ENCODE measurements at regions not wholly inside any gene's neighbourhood (a gene's known extent, or its start where the extent isn't known, plus 50 kb on each side); places are given as distances from the start of the nearest gene placed in this dataset.

DNA sequence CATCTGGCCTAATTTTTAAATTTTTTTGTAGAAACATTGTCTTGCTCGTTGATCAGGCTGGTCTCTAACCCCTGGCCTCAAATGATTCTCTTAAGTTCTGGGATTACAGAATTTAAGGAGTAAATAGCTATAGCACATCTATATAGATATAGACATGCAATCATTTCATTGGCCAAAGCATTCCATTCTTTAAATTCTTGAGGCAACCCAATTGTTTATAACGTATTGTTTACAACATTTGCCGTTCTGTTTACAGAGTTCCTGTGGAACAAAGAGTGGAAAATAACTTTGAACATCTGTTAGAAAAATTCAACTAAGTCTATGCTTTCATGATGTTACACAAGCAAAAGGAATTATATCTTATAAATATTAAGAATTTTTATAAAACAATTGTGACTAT is 205.2 kb upstream of the ROBO2 start:
- Histone ChIP-seq H3K79me2 (ENCODE audit: insufficient read depth, low read length) (no peaks in the 10 kb centered on the region), H3K9me3 (ENCODE audit: insufficient read depth, low read depth, low read length) (no peaks in the 10 kb centered on the region), H3K4me3 (ENCODE audit: low read length, poor library complexity, severe bottlenecking) (no peak overlapping the region), H3K9me2 (replicated peaks; ENCODE audit: low read depth, low read length) (no peaks in the 10 kb centered on the region), H3K4me1 (ENCODE audit: insufficient read depth, low read length, poor library complexity, severe bottlenecking) (no peaks in the 10 kb centered on the region), H3K4me2 (ENCODE audit: low read depth, low read length, poor library complexity, severe bottlenecking) (no peak overlapping the region), H3K9ac (ENCODE audit: low read depth, low read length, poor library complexity, severe bottlenecking) (no peak overlapping the region), H3K27me3 (ENCODE audit: insufficient read depth, low read length, poor library complexity, severe bottlenecking) (no peaks in the 10 kb centered on the region), H3K36me3 (ENCODE audit: insufficient read depth, low read length) (no peaks in the 10 kb centered on the region), H4K20me1 (ENCODE audit: insufficient read depth, low read length, poor library complexity, severe bottlenecking) (no peaks in the 10 kb centered on the region), H3F3A (ENCODE audit: low read depth) (no peaks in the 10 kb centered on the region), H2AFZ (ENCODE audit: low read length) (no peak overlapping the region)
- no peak for TF ChIP-seq EZH2phosphoT487 (IDR thresholded peaks at IDR 0.05; ENCODE audit: borderline replicate concordance)
- TF ChIP-seq, protein P1, sequence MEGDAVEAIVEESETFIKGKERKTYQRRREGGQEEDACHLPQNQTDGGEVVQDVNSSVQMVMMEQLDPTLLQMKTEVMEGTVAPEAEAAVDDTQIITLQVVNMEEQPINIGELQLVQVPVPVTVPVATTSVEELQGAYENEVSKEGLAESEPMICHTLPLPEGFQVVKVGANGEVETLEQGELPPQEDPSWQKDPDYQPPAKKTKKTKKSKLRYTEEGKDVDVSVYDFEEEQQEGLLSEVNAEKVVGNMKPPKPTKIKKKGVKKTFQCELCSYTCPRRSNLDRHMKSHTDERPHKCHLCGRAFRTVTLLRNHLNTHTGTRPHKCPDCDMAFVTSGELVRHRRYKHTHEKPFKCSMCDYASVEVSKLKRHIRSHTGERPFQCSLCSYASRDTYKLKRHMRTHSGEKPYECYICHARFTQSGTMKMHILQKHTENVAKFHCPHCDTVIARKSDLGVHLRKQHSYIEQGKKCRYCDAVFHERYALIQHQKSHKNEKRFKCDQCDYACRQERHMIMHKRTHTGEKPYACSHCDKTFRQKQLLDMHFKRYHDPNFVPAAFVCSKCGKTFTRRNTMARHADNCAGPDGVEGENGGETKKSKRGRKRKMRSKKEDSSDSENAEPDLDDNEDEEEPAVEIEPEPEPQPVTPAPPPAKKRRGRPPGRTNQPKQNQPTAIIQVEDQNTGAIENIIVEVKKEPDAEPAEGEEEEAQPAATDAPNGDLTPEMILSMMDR (conservative IDR thresholded peaks at IDR 0.05; ENCODE audit: low read length), result no peak

DNA sequence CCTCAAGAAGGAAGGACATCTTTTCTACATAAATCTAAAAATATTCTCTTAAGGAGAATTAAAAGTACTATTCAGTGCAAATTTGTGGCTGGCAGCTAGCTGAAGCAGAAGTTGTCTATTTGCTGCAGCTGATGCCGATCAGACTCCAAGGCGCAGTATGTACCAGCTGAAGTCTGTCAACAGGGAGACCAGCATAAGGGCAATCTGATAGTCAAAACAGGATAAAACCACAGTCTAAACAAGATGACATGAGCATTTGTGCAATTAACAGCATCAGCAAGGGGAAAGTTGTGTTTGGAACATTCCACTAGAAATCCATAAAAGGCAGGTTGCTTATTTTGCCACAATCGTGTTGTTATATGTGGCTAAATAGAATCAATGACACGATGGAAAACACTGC is 198.2 kb upstream of the ROBO2 start:
- no peaks in the 10 kb centered on the region for H4K20me1 ChIP-seq (ENCODE audit: insufficient read depth, low read length, poor library complexity, severe bottlenecking)
- H3K4me1 ChIP-seq (ENCODE audit: insufficient read depth, low read length, poor library complexity, severe bottlenecking), result no peaks in the 10 kb centered on the region
- no peaks in the 10 kb centered on the region for H3K9me3 ChIP-seq (ENCODE audit: insufficient read depth, low read depth, low read length)
- H3K4me3 ChIP-seq (ENCODE audit: low read length, poor library complexity, severe bottlenecking), result no peak overlapping the region
- H3K4me2 ChIP-seq (ENCODE audit: low read depth, low read length, poor library complexity, severe bottlenecking), result no peak overlapping the region
- H3K36me3 ChIP-seq (ENCODE audit: insufficient read depth, low read length), result no peaks in the 10 kb centered on the region
- TF ChIP-seq EZH2phosphoT487 (IDR thresholded peaks at IDR 0.05; ENCODE audit: borderline replicate concordance), result no peak
- TF ChIP-seq, protein P1 (conservative IDR thresholded peaks at IDR 0.05; ENCODE audit: low read length), result no peak
- no peaks in the 10 kb centered on the region for H3K79me2 ChIP-seq (ENCODE audit: insufficient read depth, low read length)
- H3K9ac ChIP-seq (ENCODE audit: low read depth, low read length, poor library complexity, severe bottlenecking), result no peak overlapping the region
- H3K27me3 ChIP-seq (ENCODE audit: insufficient read depth, low read length, poor library complexity, severe bottlenecking), result no peaks in the 10 kb centered on the region
- H3F3A ChIP-seq (ENCODE audit: low read depth), result no peaks in the 10 kb centered on the region
- H2AFZ ChIP-seq (ENCODE audit: low read length), result no peak overlapping the region
- H3K9me2 ChIP-seq (replicated peaks; ENCODE audit: low read depth, low read length), result no peaks in the 10 kb centered on the region

GRCh38 chr3:76842216-76842615 is 197.7 kb upstream of the ROBO2 start:
- Histone ChIP-seq H3K4me3 (ENCODE audit: low read length, poor library complexity, severe bottlenecking) (no peak overlapping the region), H3K79me2 (ENCODE audit: insufficient read depth, low read length) (no peaks in the 10 kb centered on the region), H3K4me2 (ENCODE audit: low read depth, low read length, poor library complexity, severe bottlenecking) (no peak overlapping the region), H3F3A (ENCODE audit: low read depth) (no peaks in the 10 kb centered on the region), H2AFZ (ENCODE audit: low read length) (no peak overlapping the region), H3K9me3 (ENCODE audit: insufficient read depth, low read depth, low read length) (no peaks in the 10 kb centered on the region), H3K9ac (ENCODE audit: low read depth, low read length, poor library complexity, severe bottlenecking) (no peak overlapping the region), H3K4me1 (ENCODE audit: insufficient read depth, low read length, poor library complexity, severe bottlenecking) (no peaks in the 10 kb centered on the region), H3K27me3 (ENCODE audit: insufficient read depth, low read length, poor library complexity, severe bottlenecking) (no peaks in the 10 kb centered on the region), H4K20me1 (ENCODE audit: insufficient read depth, low read length, poor library complexity, severe bottlenecking) (no peaks in the 10 kb centered on the region), H3K36me3 (ENCODE audit: insufficient read depth, low read length) (no peaks in the 10 kb centered on the region), H3K9me2 (replicated peaks; ENCODE audit: low read depth, low read length) (no peaks in the 10 kb centered on the region)
- TF ChIP-seq, protein P1 (conservative IDR thresholded peaks at IDR 0.05; ENCODE audit: low read length), result no peak
- no peak for TF ChIP-seq EZH2phosphoT487 (IDR thresholded peaks at IDR 0.05; ENCODE audit: borderline replicate concordance)

All from Loucy (cell line).